ENCODE measurements at regions not wholly inside any gene's neighbourhood (a gene's known extent, or its start where the extent isn't known, plus 50 kb on each side); places are given as distances from the start of the nearest gene placed in this dataset.

- DNase-seq (ENCODE audit: low read depth), result no peak
These were observed 55.4 kb upstream of the EYA4 start for GRCh38 chr6:133185731-133186130.

DNA sequence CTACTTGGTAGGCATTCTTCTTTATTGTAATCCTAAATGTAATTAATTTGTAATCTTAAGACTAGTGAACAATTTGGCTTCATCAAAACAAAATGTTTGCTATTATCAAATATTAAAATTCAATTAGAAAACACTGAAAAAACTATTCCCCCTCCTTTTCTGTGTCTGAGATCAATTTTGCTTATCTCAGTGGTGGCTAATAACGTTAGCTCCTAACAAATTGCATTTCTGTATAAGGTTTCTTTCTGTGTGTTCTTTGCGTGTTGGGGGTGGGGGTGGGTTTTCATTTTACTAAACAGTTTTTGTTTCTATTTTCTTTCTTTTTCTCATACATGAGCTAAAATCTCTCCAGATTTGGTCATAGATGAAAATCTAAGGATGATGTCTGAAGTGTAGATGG, 54.0 kb upstream of the EYA4 start:
- no peak for DNase-seq (ENCODE audit: low read depth)

GRCh38 chr6:133187657-133188453, 53.3 kb upstream of the EYA4 start:
- DNase-seq (ENCODE audit: low read depth), result no peak

GRCh38 chr6:133190912-133191311, 50.2 kb upstream of the EYA4 start:
- no peak for DNase-seq (ENCODE audit: low read depth)

DNA sequence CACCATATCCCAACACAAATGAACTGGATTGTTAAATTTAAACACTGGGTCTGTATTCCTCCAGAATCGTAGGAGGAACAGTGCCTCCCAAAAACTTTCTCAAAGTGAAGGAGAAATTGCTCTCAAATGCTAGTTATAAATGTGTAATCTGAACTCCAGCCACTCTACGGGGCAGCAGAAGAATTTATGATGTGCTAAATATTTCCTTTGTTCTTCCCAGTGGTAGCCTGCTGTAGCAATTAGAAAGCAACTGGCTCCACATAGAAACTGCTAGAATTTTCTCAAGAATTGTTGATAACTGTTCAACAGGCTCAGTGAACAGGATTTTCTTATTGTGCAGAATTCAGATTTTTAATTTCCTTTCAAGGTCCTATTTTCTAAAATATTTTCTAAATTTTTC, 49.8 kb upstream of the EYA4 start:
- DNase-seq (ENCODE audit: low read depth), result no peak

Data from stimulated activated CD8-positive, alpha-beta memory T cell treated with anti-CD3 and anti-CD28 coated beads, Interleukin-4, amount 100 ng/mL, for 24 hours (primary cell).